A673 (cell line): ENCODE measurements at regions not wholly inside any gene's neighbourhood (a gene's known extent, or its start where the extent isn't known, plus 50 kb on each side); places are given as distances from the start of the nearest gene placed in this dataset.

Source experiments
- BruUV-seq: library from RNA; stranded (reverse); fragments of 400-500 nt; replicated peaks from 2 replicates; lab custom pipeline; 2021; lab: Mats Ljungman, UMichigan
- CTCF ChIA-PET: fragments of 300-600 bp; sonication (Branson Sonifier 250); formaldehyde crosslinking; loops from one replicate; lab custom pipeline; 2022; ENCODE audit warnings: antibody characterized with exemption; lab: Charles Lee
- POLR2A ChIA-PET: fragments of 300-600 bp; sonication (Branson Sonifier 250); formaldehyde crosslinking; loops from one replicate; lab custom pipeline; 2022; ENCODE audit warnings: antibody characterized with exemption; ENCODE audit not compliant: low non-redundant PET; lab: Charles Lee
- DNase-seq: peaks from one replicate; pipeline ENCODE4 v3.0.0-alpha.2; 2015; ENCODE audit warnings: low spot score
- H3K27ac ChIP-seq: fragments of 200-600 bp; sonication (generic); 2 replicates; pipeline ENCODE4 v1.5.1; 2016; ENCODE audit warnings: mixed run types, low read depth, mild to moderate bottlenecking, mixed read lengths, antibody characterized with exemption, low read length; ENCODE audit not compliant: poor library complexity, severe bottlenecking
- H3K27me3 ChIP-seq: fragments of 200-600 bp; sonication (generic); replicated peaks from 2 replicates; pipeline ENCODE4 v1.6.1; 2017; ENCODE audit warnings: mixed run types, low read depth, mild to moderate bottlenecking, mixed read lengths, antibody characterized with exemption, low read length; ENCODE audit not compliant: insufficient read depth, poor library complexity
- H3K36me3 ChIP-seq: fragments of 200-600 bp; sonication (generic); 2 replicates; pipeline ENCODE4 v1.6.1; 2016; ENCODE audit warnings: mixed run types, mild to moderate bottlenecking, mixed read lengths, antibody characterized with exemption, low read length; ENCODE audit not compliant: insufficient read depth, poor library complexity, severe bottlenecking
- H3K4me1 ChIP-seq: fragments of 200-600 bp; sonication (generic); 2 replicates; pipeline ENCODE4 v1.6.1; 2017; ENCODE audit warnings: mixed run types, mild to moderate bottlenecking, mixed read lengths, antibody characterized with exemption, low read length; ENCODE audit not compliant: insufficient read depth, poor library complexity, severe bottlenecking
- H3K4me3 ChIP-seq: fragments of 200-600 bp; sonication (generic); 2 replicates; pipeline ENCODE4 v1.5.1; 2016; ENCODE audit warnings: low read depth, mixed run types, mild to moderate bottlenecking, mixed read lengths, low read length; ENCODE audit not compliant: poor library complexity, severe bottlenecking
- H3K9me3 ChIP-seq: fragments of 200-600 bp; sonication (generic); 2 replicates; pipeline ENCODE4 v1.6.1; 2016; ENCODE audit warnings: mixed run types, low read depth, mild to moderate bottlenecking, mixed read lengths, antibody characterized with exemption, low read length; ENCODE audit not compliant: poor library complexity, severe bottlenecking
- CTCF ChIP-seq: fragments of 300-800, 200-600 bp; sonication (generic); conservative IDR thresholded peaks from 2 replicates; pipeline ENCODE4 v1.5.1; 2017; ENCODE audit warnings: low read depth, mild to moderate bottlenecking, antibody characterized with exemption, low read length, moderate library complexity, mixed read lengths
- EZH2 ChIP-seq: fragments of 200-600 bp; sonication (generic); IDR thresholded peaks from 2 replicates; pipeline ENCODE4 v1.6.1; 2017; ENCODE audit warnings: borderline replicate concordance, low read depth, mild to moderate bottlenecking, mixed read lengths, antibody characterized with exemption, low read length; ENCODE audit not compliant: poor library complexity, severe bottlenecking
- intact Hi-C: fragments of 100-400 bp; cut with micrococcal nuclease; formaldehyde crosslinking; loops from one replicate; pipeline ENCODE4 v1.10.0; 2022; ENCODE audit not compliant: unreplicated experiment

- Histone ChIP-seq H3K9me3 (no peaks in the 10 kb centered on the region), H3K36me3 (no peaks in the 10 kb centered on the region), H3K4me1 (peaks cover 11% of the 10 kb centered on the region), H3K27me3 (no peaks in the 10 kb centered on the region), H3K4me3 (no peak overlapping the region), H3K27ac (no peak overlapping the region)
- no peak for DNase-seq
- ChIA-PET POLR2A (no interaction called here), CTCF (no interaction called here)
- TF ChIP-seq CTCF, result no peak
- no peak for TF ChIP-seq EZH2
- no TSS peak for BruUV-seq
- intact Hi-C loops, result no loop called here
These were observed 76.8 kb upstream of the ACSL1 start for GRCh38 chr4:184902550-184902949.

- BruUV-seq, result no TSS peak
- intact Hi-C loops, result no loop called here
- H3K4me1 ChIP-seq, result no peaks in the 10 kb centered on the region
- H3K4me3 ChIP-seq, result no peak overlapping the region
- H3K27me3 ChIP-seq, result no peaks in the 10 kb centered on the region
- no peaks in the 10 kb centered on the region for H3K9me3 ChIP-seq
- H3K27ac ChIP-seq, result no peak overlapping the region
- POLR2A ChIA-PET, result no interaction called here
- TF ChIP-seq EZH2 (no peak), CTCF (no peak)
- DNase-seq, result no peak
- CTCF ChIA-PET, result no interaction called here
- no peaks in the 10 kb centered on the region for H3K36me3 ChIP-seq
These were observed 80.8 kb upstream of the ACSL1 start for GRCh38 chr4:184906480-184907097.

- TF ChIP-seq EZH2, result no peak
- no peak for TF ChIP-seq CTCF
- Histone ChIP-seq H3K9me3 (peaks cover under 1% of the 10 kb centered on the region), H3K4me1 (no peaks in the 10 kb centered on the region), H3K36me3 (no peaks in the 10 kb centered on the region), H3K27ac (no peak overlapping the region), H3K4me3 (no peak overlapping the region), H3K27me3 (no peaks in the 10 kb centered on the region)
- no peak for DNase-seq
- ChIA-PET POLR2A (no interaction called here), CTCF (no interaction called here)
- intact Hi-C loops, result no loop called here
- no TSS peak for BruUV-seq
These were observed 81.4 kb upstream of the ACSL1 start for GRCh38 chr4:184907216-184907615.
